ENCODE measurements at regions not wholly inside any gene's neighbourhood (a gene's known extent, or its start where the extent isn't known, plus 50 kb on each side); places are given as distances from the start of the nearest gene placed in this dataset.

- DNase-seq (ENCODE audit: low spot score), result no peak
- no peak for ATAC-seq (ENCODE audit: insufficient number of reproducible peaks, low FRiP score, low read depth)
- no peak overlapping the region for H3K27ac ChIP-seq
- H3K27me3 ChIP-seq (replicated peaks; ENCODE audit: insufficient read depth), result no peaks in the 10 kb centered on the region
- TF ChIP-seq, protein P1, sequence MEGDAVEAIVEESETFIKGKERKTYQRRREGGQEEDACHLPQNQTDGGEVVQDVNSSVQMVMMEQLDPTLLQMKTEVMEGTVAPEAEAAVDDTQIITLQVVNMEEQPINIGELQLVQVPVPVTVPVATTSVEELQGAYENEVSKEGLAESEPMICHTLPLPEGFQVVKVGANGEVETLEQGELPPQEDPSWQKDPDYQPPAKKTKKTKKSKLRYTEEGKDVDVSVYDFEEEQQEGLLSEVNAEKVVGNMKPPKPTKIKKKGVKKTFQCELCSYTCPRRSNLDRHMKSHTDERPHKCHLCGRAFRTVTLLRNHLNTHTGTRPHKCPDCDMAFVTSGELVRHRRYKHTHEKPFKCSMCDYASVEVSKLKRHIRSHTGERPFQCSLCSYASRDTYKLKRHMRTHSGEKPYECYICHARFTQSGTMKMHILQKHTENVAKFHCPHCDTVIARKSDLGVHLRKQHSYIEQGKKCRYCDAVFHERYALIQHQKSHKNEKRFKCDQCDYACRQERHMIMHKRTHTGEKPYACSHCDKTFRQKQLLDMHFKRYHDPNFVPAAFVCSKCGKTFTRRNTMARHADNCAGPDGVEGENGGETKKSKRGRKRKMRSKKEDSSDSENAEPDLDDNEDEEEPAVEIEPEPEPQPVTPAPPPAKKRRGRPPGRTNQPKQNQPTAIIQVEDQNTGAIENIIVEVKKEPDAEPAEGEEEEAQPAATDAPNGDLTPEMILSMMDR (IDR thresholded peaks at IDR 0.05), result no peak
- no peaks in the 10 kb centered on the region for H3K4me1 ChIP-seq (ENCODE audit: control insufficient read depth in 1 of 2, low read depth in 2 of 2)
- H3K4me3 ChIP-seq, result no peak overlapping the region
- H3K36me3 ChIP-seq, result no peaks in the 10 kb centered on the region
- no peaks in the 10 kb centered on the region for H3K9me3 ChIP-seq
Observed at GRCh38 chr2:195001924-195002323, 655.1 kb upstream of the SLC39A10 start.

DNA sequence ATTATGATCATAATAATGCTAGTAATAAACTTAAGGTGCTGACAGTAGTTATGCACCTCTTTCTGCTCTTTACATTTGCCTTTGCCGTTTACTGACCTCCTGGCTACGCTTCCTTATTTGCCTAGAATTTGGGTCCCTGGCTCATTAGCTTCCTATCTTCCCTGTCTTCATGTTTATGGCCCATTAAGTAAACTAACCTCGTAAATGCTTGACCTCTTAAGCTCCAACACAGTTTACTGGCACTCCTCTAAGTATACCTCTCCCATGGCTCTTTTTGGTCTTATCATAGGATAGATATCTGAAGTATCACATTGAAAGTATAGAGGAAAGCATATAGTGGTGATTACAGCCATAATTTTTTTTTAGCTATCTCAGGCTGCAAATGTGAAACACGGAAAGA, 657.3 kb upstream of the SLC39A10 start:
- H3K36me3 ChIP-seq, result no peaks in the 10 kb centered on the region
- H3K27ac ChIP-seq, result no peak overlapping the region
- H3K9me3 ChIP-seq, result no peaks in the 10 kb centered on the region
- TF ChIP-seq, protein P1 (IDR thresholded peaks at IDR 0.05), result no peak
- no peaks in the 10 kb centered on the region for H3K27me3 ChIP-seq (replicated peaks; ENCODE audit: insufficient read depth)
- H3K4me1 ChIP-seq (ENCODE audit: control insufficient read depth in 1 of 2, low read depth in 2 of 2), result no peaks in the 10 kb centered on the region
- ATAC-seq (ENCODE audit: insufficient number of reproducible peaks, low FRiP score, low read depth) (no peak), DNase-seq (ENCODE audit: low spot score) (no peak)
- no peak overlapping the region for H3K4me3 ChIP-seq

GRCh38 chr2:194992648-194993047, 664.4 kb upstream of the SLC39A10 start:
- H3K27me3 ChIP-seq (replicated peaks; ENCODE audit: insufficient read depth), result no peaks in the 10 kb centered on the region
- DNase-seq (ENCODE audit: low spot score), result no peak
- H3K4me1 ChIP-seq (ENCODE audit: control insufficient read depth in 1 of 2, low read depth in 2 of 2), result no peaks in the 10 kb centered on the region
- TF ChIP-seq, protein P1 (IDR thresholded peaks at IDR 0.05), result no peak
- ATAC-seq (ENCODE audit: insufficient number of reproducible peaks, low FRiP score, low read depth), result no peak
- no peaks in the 10 kb centered on the region for H3K9me3 ChIP-seq
- no peak overlapping the region for H3K27ac ChIP-seq
- no peaks in the 10 kb centered on the region for H3K36me3 ChIP-seq
- no peak overlapping the region for H3K4me3 ChIP-seq

DNA sequence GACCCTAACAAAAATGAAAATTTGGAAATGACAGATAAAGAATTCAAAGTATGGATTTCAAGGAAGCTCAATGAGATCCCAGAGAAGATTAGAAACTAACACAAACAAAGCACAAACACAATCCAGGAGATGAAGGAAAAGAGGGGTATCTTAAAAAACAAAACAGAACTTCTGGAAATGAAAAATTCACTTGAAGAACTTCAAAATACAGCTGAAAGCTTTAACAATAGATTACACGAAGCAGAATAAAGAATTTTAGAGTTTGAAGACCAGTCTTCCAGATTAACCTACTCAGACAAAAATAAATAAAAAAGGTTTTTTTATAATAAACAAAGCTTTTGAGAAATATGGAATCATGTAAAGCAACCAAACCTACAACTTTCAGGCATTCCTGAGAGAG, 671.8 kb upstream of the SLC39A10 start:
- H3K27ac ChIP-seq, result no peak overlapping the region
- no peaks in the 10 kb centered on the region for H3K4me1 ChIP-seq (ENCODE audit: control insufficient read depth in 1 of 2, low read depth in 2 of 2)
- no peak for ATAC-seq (ENCODE audit: insufficient number of reproducible peaks, low FRiP score, low read depth)
- H3K9me3 ChIP-seq, result peaks cover 11% of the 10 kb centered on the region
- no peaks in the 10 kb centered on the region for H3K27me3 ChIP-seq (replicated peaks; ENCODE audit: insufficient read depth)
- TF ChIP-seq, protein P1 (IDR thresholded peaks at IDR 0.05), result no peak
- no peaks in the 10 kb centered on the region for H3K36me3 ChIP-seq
- H3K4me3 ChIP-seq, result no peak overlapping the region
- DNase-seq (ENCODE audit: low spot score), result no peak

DNA sequence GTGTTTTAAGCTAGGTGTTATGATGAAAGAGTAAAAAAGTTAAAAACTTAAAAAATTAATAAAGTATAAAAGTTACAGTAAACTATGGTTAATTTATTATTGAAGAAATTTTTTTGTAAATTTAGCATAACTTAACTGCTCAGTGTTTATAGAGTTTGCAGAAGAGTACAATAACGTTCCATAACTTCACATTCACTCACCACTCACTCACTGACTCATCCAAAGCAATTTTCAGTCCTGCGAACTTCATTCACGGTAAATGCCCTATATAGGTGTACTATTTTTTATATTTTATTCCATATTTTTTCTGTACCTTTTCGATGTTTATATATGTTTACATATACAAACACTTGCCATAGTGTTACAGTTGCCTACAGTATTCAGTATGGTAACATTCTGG, 694.8 kb upstream of the SLC39A10 start:
- H3K9me3 ChIP-seq, result no peaks in the 10 kb centered on the region
- no peak overlapping the region for H3K27ac ChIP-seq
- H3K36me3 ChIP-seq, result no peaks in the 10 kb centered on the region
- no peaks in the 10 kb centered on the region for H3K27me3 ChIP-seq (replicated peaks; ENCODE audit: insufficient read depth)
- no peaks in the 10 kb centered on the region for H3K4me1 ChIP-seq (ENCODE audit: control insufficient read depth in 1 of 2, low read depth in 2 of 2)
- no peak overlapping the region for H3K4me3 ChIP-seq
- ATAC-seq (ENCODE audit: insufficient number of reproducible peaks, low FRiP score, low read depth) (no peak), DNase-seq (ENCODE audit: low spot score) (no peak)
- TF ChIP-seq, protein P1 (IDR thresholded peaks at IDR 0.05), result no peak

Data from thoracic aorta (tissue), 2 donors.